H1 (cell line): ENCODE measurements at regions not wholly inside any gene's neighbourhood (a gene's known extent, or its start where the extent isn't known, plus 50 kb on each side); places are given as distances from the start of the nearest gene placed in this dataset.

ENCODE experiments used
- CTCF ChIA-PET: fragments of 300-600 bp; sonication (Branson Sonifier 250); formaldehyde crosslinking; loops from one replicate; lab custom pipeline; 2021; ENCODE audit not compliant: partially characterized antibody; lab: Charles Lee
- POLR2A ChIA-PET: fragments of 300-600 bp; sonication (Branson Sonifier 250); formaldehyde crosslinking; loops from one replicate; lab custom pipeline; 2021; ENCODE audit warnings: inconsistent platforms; ENCODE audit not compliant: partially characterized antibody; lab: Charles Lee
- DNase-seq, 2 experiments: peaks; one replicate each; pipeline versions ENCODE4 v3.0.0 to v3.0.0-alpha.2; 2010 to 2022; ENCODE audit warnings: low spot score in 2 of 2, low read depth in 1 of 2, mixed read lengths in 1 of 2
- FAIRE-seq: peaks from 2 replicates; lab custom pipeline; 2011; peaks lifted over from hg19 to GRCh38; lab: Jason Lieb, UNC
- H2AFZ ChIP-seq: 2 replicates; pipeline ENCODE4 v1.8.1; 2012; ENCODE audit warnings: low read length, inconsistent platforms
- H2AK5ac ChIP-seq: 2 replicates; pipeline ENCODE4 v1.6.1; 2013; ENCODE audit warnings: low read depth, low read length
- H2BK120ac ChIP-seq: replicated peaks from 2 replicates; pipeline ENCODE3; 2013; ENCODE audit warnings: low read depth, low read length, inconsistent platforms
- H2BK12ac ChIP-seq: 2 replicates; pipeline ENCODE4 v1.6.1; 2013; ENCODE audit warnings: low read depth, low read length
- H2BK15ac ChIP-seq: 2 replicates; pipeline ENCODE4 v1.6.1; 2013; ENCODE audit warnings: low read length
- H2BK20ac ChIP-seq: 2 replicates; pipeline ENCODE4 v1.6.1; 2013; ENCODE audit warnings: low read length
- H2BK5ac ChIP-seq: 2 replicates; pipeline ENCODE4 v1.6.1; 2013; ENCODE audit warnings: low read depth, low read length
- H3K14ac ChIP-seq: 2 replicates; pipeline ENCODE4 v1.6.1; 2013; ENCODE audit warnings: inconsistent platforms; ENCODE audit not compliant: insufficient read length
- H3K18ac ChIP-seq: 2 replicates; pipeline ENCODE4 v1.6.1; 2013; ENCODE audit warnings: low read length; ENCODE audit errors: extremely low read depth
- H3K23ac ChIP-seq: 2 replicates; pipeline ENCODE4 v1.6.1; 2013; ENCODE audit warnings: inconsistent platforms; ENCODE audit not compliant: insufficient read length
- H3K23me2 ChIP-seq: 2 replicates; pipeline ENCODE4 v1.6.1; 2013; ENCODE audit warnings: low read depth, low read length
- H3K27ac ChIP-seq: 2 replicates; pipeline ENCODE4 v1.6.1; 2011; ENCODE audit warnings: low read depth, low read length, inconsistent platforms
- H3K27me3 ChIP-seq, 4 experiments: replicated peaks in 1 of 4; 1 replicate in 1 of 4; 2 replicates in 3 of 4; pipeline versions ENCODE4 v1.6.1 to v1.8.1; 2011 to 2013; ENCODE audit warnings: low read length in 3 of 4, mild to moderate bottlenecking in 3 of 4, inconsistent platforms in 2 of 4, mixed read lengths in 2 of 4, moderate library complexity in 1 of 4; ENCODE audit not compliant: control insufficient read depth in 3 of 4, insufficient read depth in 3 of 4; ENCODE audit errors: extremely low read depth in 1 of 4
- H3K36me3 ChIP-seq, 4 experiments: 2 replicates each; pipeline versions ENCODE4 v1.6.1 to v1.8.1; 2011 to 2013; ENCODE audit warnings: mild to moderate bottlenecking in 4 of 4, low read length in 3 of 4, moderate library complexity in 2 of 4, control low read depth in 1 of 4, inconsistent platforms in 1 of 4; ENCODE audit not compliant: insufficient read depth in 4 of 4, control insufficient read depth in 2 of 4
- H3K4ac ChIP-seq: replicated peaks from 2 replicates; pipeline ENCODE3; 2013; ENCODE audit warnings: low read length, low read depth, mixed read lengths, inconsistent platforms; ENCODE audit not compliant: insufficient read length
- H3K4me1 ChIP-seq, 4 experiments: replicated peaks in 1 of 4; 1 replicate in 1 of 4; 2 replicates in 3 of 4; pipeline versions ENCODE4 v1.6.1 to v1.8.1; 2011 to 2013; ENCODE audit warnings: low read length in 3 of 4, inconsistent platforms in 2 of 4, mixed read lengths in 1 of 4; ENCODE audit not compliant: insufficient read depth in 4 of 4, control insufficient read depth in 3 of 4
- H3K4me2 ChIP-seq, 2 experiments: 2 replicates each; pipeline versions ENCODE4 v1.6.1 to v1.8.1; 2011 to 2013; ENCODE audit warnings: low read depth in 2 of 2, low read length in 2 of 2, control low read depth in 1 of 2, inconsistent platforms in 1 of 2, mild to moderate bottlenecking in 1 of 2; ENCODE audit not compliant: insufficient read depth in 1 of 2
- H3K4me3 ChIP-seq, 4 experiments: fragments of 200-600, 300-600 bp in 1 of 4; sonication (generic), shearing (Covaris generic), sonication (Bioruptor Twin) in 1 of 4; 2 replicates each; pipeline versions ENCODE4 v1.5.1 to v1.8.1; 2011 to 2016; ENCODE audit warnings: low read length in 4 of 4, low read depth in 3 of 4, control low read depth in 2 of 4, inconsistent platforms in 2 of 4, mild to moderate bottlenecking in 2 of 4, mixed read lengths in 1 of 4, moderate library complexity in 1 of 4; ENCODE audit not compliant: insufficient read depth in 2 of 4; ENCODE audit errors: extremely low read depth in 1 of 4
- H3K56ac ChIP-seq: replicated peaks from 2 replicates; pipeline ENCODE3; 2013; ENCODE audit warnings: low read depth, mild to moderate bottlenecking, mixed read lengths, low read length, inconsistent platforms; ENCODE audit not compliant: insufficient read length
- H3K79me1 ChIP-seq: 2 replicates; pipeline ENCODE4 v1.6.1; 2013; ENCODE audit warnings: low read depth, low read length, control low read depth
- H3K79me2 ChIP-seq, 2 experiments: 2 replicates each; pipeline versions ENCODE4 v1.6.1 to v1.8.1; 2012 to 2013; ENCODE audit warnings: low read length in 2 of 2, mild to moderate bottlenecking in 2 of 2, inconsistent platforms in 1 of 2; ENCODE audit not compliant: insufficient read depth in 2 of 2, control insufficient read depth in 1 of 2
- H3K9ac ChIP-seq, 4 experiments: replicated peaks in 1 of 4; 1 replicate in 1 of 4; 2 replicates in 3 of 4; pipeline versions ENCODE4 v1.6.1 to v1.8.1; 2011 to 2013; ENCODE audit warnings: low read depth in 3 of 4, low read length in 3 of 4, control low read depth in 2 of 4, mild to moderate bottlenecking in 2 of 4, moderate library complexity in 2 of 4, inconsistent platforms in 1 of 4; ENCODE audit errors: extremely low read depth in 1 of 4
- H3K9me3 ChIP-seq, 2 experiments: 2 replicates each; pipeline versions ENCODE4 v1.6.1 to v1.8.1; 2012 to 2013; ENCODE audit warnings: mild to moderate bottlenecking in 2 of 2, moderate library complexity in 2 of 2, control low read depth in 1 of 2, inconsistent platforms in 1 of 2, low read depth in 1 of 2, low read length in 1 of 2, mixed read lengths in 1 of 2; ENCODE audit not compliant: insufficient read depth in 2 of 2
- H4K20me1 ChIP-seq, 2 experiments: replicated peaks in 1 of 2; 2 replicates each; pipeline versions ENCODE3 to v1.8.1; 2011 to 2013; ENCODE audit warnings: inconsistent platforms in 2 of 2, low read length in 2 of 2, mild to moderate bottlenecking in 1 of 2; ENCODE audit not compliant: insufficient read depth in 2 of 2, control insufficient read depth in 1 of 2
- H4K5ac ChIP-seq: 2 replicates; pipeline ENCODE4 v1.6.1; 2013; ENCODE audit warnings: low read length, low read depth, mixed read lengths, inconsistent platforms; ENCODE audit not compliant: insufficient read length
- H4K8ac ChIP-seq: 2 replicates; pipeline ENCODE4 v1.8.0; 2013; ENCODE audit warnings: mild to moderate bottlenecking, moderate library complexity, low read length, inconsistent platforms; ENCODE audit not compliant: insufficient read depth; ENCODE audit errors: extremely low read depth
- H4K91ac ChIP-seq: replicated peaks from 2 replicates; pipeline ENCODE3; 2013; ENCODE audit warnings: low read length, mixed read lengths, inconsistent platforms; ENCODE audit not compliant: insufficient read length
- BACH1 ChIP-seq: IDR thresholded peaks from 2 replicates; pipeline ENCODE4 v1.6.1; 2012; ENCODE audit warnings: low read length, improper control_type of control experiment
- CBX8 ChIP-seq: fragments of 300-800, 300-1000 bp; sonication (generic); IDR thresholded peaks from 2 replicates; pipeline ENCODE4 v1.7.1; 2016; ENCODE audit warnings: low read depth, low read length, borderline replicate concordance
- CEBPB ChIP-seq: IDR thresholded peaks from 2 replicates; pipeline ENCODE4 v1.6.1; 2012; ENCODE audit warnings: low read depth, low read length
- EZH2 ChIP-seq: fragments of 200-600 bp; sonication (generic); IDR thresholded peaks from 2 replicates; pipeline ENCODE4 v1.7.1; 2012; ENCODE audit warnings: low read depth, mild to moderate bottlenecking, moderate library complexity, low read length, inconsistent platforms; ENCODE audit not compliant: severe bottlenecking
- KDM5A ChIP-seq: fragments of 200-600 bp; IDR thresholded peaks from 2 replicates; pipeline ENCODE4 v1.7.1; 2012; ENCODE audit warnings: mild to moderate bottlenecking, low read length, inconsistent platforms, mixed read lengths
- RAD21 ChIP-seq, 2 experiments: IDR thresholded peaks in 1 of 2; conservative IDR thresholded peaks in 1 of 2; 2 replicates each; pipeline ENCODE4 v1.6.1; 2011; ENCODE audit warnings: low read depth in 2 of 2, low read length in 2 of 2, improper control_type of control experiment in 1 of 2, inconsistent platforms in 1 of 2, mild to moderate bottlenecking in 1 of 2, moderate library complexity in 1 of 2
- TCF12 ChIP-seq: IDR thresholded peaks from 2 replicates; pipeline ENCODE4 v1.6.1; 2011; ENCODE audit warnings: low read depth, mild to moderate bottlenecking, low read length
- YY1 ChIP-seq: IDR thresholded peaks from 2 replicates; pipeline ENCODE4 v1.6.1; 2011; ENCODE audit warnings: low read depth, mild to moderate bottlenecking, low read length
- ZNF274 ChIP-seq: IDR thresholded peaks from 2 replicates; pipeline ENCODE4 v1.7.0; 2012; ENCODE audit warnings: low read length, borderline replicate concordance; ENCODE audit errors: extremely low read depth
- WGBS, 2 experiments: shearing (Covaris generic) in 1 of 2; methylation state at CpG; one replicate each; pipeline versions ENCODE4 v1.1.6 to v1.1.7; 2013 to 2015; ENCODE audit warnings: low lambda C conversion rate in 2 of 2, mixed read lengths in 2 of 2, inconsistent platforms in 1 of 2, low coverage in 1 of 2, missing lambda C conversion rate in 1 of 2; ENCODE audit not compliant: insufficient replicate concordance in 2 of 2, insufficient coverage in 1 of 2, insufficient read length in 1 of 2; ENCODE audit errors: extremely low coverage in 1 of 2, missing lambda C conversion rate in 1 of 2; 5-methylcytosine and 5-hydroxymethylcytosine counted together

DNA sequence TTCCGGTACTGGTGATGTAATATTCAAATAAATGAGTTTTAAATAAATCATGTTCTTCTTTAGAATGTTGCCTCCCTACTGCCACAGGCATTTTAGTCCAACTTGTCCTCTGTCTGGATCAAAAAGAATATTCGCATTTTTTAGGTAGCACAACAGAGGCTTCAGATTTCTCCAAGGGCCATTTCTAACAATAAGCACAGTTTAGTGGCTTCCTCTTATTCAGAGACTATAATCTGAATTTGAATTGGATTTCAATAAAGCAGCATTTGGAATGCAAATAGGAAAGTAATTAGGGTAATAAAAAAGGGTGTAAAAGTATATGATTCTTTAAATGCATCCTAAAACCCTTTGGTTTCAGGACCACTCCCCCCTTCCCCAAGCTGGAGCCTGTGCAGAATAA lies 167.9 kb upstream of the GLRA2 start:
- Histone ChIP-seq H2AK5ac (no peak overlapping the region), H2BK12ac (no peak overlapping the region), H2BK5ac (no peak overlapping the region), H4K20me1 (no peaks in the 10 kb centered on the region), H3K4ac (no peak overlapping the region), H3K56ac (no peak overlapping the region), H3K27ac (no peak overlapping the region), H2BK20ac (no peak overlapping the region), H3K4me2 (peak overlapping the region; percentile 13 to 18; a peak in 2 of 4 replicates), H3K23me2 (no peaks in the 10 kb centered on the region), H3K4me1 (no peaks in the 10 kb centered on the region; a peak in 2 of 7 replicates), H3K9me3 (no peaks in the 10 kb centered on the region), H3K14ac (no peak overlapping the region), H4K8ac (no peak overlapping the region), H3K23ac (no peak overlapping the region), H2AFZ (no peak overlapping the region), H3K27me3 (no peaks in the 10 kb centered on the region), H3K9ac (no peak overlapping the region), H4K5ac (no peak overlapping the region), H3K4me3 (no peak overlapping the region), H4K91ac (no peak overlapping the region), H3K18ac (no peak overlapping the region), H3K79me2 (no peaks in the 10 kb centered on the region), H3K36me3 (no peaks in the 10 kb centered on the region), H3K79me1 (no peaks in the 10 kb centered on the region), H2BK120ac (no peak overlapping the region), H2BK15ac (no peak overlapping the region)
- FAIRE-seq (no peak), DNase-seq (no peak)
- ChIA-PET POLR2A (no interaction called here), CTCF (no interaction called here)
- 68% methylated on average over 2 of the region's 2 CpGs; no CpG with 5 or more reads in 1 of the 2 experiments for WGBS, 2 experiments
- TF ChIP-seq BACH1 (no peak), RAD21 (IDR thresholded peaks at IDR 0.05 in 1 of 2, conservative IDR thresholded peaks at IDR 0.05 in 1 of 2; ENCODE audit: low read depth in 2 of 2, low read length in 2 of 2) (no peak), CEBPB (no peak), YY1 (no peak), KDM5A (no peak), EZH2 (no peak), ZNF274 (no peak), TCF12 (no peak), CBX8 (no peak)
